ENCODE measurements at regions not wholly inside any gene's neighbourhood (a gene's known extent, or its start where the extent isn't known, plus 50 kb on each side); places are given as distances from the start of the nearest gene placed in this dataset.

DNA sequence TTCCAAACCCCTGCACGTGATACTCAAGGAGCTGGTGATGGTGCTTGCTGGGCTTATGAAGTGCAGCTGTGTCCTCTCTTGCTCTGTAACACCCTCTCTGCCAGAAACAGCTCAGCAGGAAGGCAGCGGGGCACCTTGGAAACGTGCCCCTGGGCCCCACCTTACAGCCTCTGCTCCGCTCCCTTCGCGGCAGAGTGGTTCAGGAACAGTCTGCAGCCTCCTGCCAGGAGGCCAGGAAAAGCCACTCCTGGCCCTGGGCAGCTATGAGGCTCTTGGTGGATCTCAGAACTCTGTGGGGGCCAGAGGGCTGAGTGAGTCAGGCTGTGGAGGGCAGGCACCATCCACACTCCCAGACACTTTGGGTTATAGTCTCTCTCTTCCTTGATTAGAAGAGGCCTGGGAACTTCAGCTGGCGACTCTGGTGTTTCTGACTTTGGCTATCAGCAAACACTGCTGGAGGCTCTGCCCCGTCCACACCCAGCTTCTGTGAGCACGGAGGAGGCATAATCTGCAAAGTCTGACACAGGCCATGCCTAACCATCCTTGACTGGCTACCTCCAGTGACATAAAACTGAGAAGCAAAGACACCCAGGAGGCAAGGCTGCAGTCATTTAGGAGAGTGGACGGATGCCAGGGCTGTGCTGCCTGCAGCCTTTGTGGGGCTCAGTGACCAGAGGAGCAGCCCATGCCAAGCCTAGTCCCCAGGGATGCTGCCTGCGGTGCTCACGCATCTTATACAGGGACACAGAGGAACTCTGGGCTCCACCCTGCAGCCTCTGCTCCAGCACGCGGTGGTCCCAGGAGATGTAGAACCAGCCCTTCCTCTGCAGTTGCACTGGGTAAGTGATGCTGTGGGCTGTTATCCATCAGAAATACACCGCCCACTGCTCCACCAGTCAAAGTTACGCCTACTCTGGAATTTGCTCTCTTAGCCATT is 65.3 kb downstream of the METRNL start:
- DNase-seq (ENCODE audit: low spot score in 2 of 2): no peak

DNA sequence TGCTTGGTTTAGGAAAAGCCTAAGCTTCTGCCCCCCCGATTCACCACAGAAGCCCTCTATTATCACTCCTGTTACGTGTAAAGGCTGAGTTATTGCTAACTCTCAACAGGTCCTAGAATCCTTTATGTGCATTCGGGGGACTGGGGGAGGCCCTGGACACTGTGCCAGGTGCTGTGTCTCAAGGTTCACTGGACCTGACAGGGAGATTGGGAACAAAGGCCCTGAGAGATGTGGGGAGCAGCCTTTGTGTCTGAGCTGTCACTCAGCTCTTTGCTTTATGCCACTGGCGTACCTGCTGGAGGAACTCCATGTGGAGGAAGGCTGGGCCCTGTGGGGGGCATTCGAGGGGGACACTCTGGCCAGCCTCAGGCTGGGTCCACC is 65.9 kb downstream of the METRNL start:
- no peak for DNase-seq (ENCODE audit: low spot score in 2 of 2)
- FAIRE-seq: no peak

More for the DNA sequence above, 65.3 kb downstream of the METRNL start:
- FAIRE-seq: no peak

DNA sequence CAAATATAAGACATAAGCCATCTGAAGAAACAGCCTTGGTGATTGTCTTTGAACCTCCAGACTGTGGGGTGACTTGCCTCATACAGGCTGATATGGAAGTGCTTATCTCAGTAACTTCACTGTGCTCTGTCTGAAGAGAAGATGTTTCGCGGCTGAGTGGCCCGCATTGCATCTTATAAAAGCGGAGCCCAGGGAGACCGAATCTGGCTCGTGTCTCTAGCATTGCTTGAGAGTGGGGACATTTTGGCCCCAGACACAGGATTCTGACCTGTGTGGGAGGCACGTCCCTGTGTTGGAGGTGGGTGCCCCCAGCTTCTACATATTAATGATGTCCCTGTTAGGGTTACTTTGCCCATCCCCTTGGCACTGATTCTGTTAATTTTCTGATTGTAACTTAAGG is 66.4 kb downstream of the METRNL start:
- DNase-seq (ENCODE audit: low spot score in 2 of 2): no peak
- FAIRE-seq: no peak

DNA sequence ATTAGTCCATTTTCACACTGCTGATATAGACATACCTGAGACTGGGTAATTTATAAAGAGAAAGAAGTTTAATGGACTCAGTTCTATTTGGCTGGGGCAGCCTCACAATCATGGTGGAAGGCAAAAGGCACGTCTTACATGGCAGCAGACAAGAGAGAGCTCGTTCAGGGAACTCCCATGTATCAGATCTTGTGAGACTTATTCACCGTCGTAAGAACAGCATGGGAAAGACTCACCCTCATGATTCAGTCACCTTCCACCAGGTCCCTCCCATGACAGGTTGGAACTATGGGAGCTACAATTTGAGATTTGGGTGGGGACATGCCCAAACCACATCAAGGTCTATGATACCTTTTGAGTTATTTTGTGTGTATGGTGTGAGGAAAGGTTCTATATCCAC is 66.9 kb downstream of the METRNL start:
- FAIRE-seq (no peak), DNase-seq (ENCODE audit: low spot score in 2 of 2) (no peak)

DNA sequence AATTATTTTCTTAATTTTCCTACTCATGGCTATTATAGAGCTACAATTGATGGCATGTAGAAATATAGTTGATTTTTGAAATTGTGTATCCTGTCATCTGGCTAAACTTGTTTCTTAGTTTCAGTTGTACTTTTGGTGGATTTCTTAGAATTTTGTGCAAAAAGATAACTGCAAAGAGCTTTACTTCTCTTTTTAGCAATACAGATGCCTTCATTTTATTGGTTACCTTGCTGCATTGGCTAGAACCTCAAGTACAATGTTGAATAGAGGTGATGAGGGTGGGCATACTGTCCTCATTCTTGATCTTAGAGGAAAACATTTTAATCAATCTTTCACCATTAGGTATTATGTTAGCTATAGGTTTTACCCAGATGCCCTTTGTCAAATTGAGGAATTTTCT is 67.9 kb downstream of the METRNL start:
- FAIRE-seq (no peak), DNase-seq (ENCODE audit: low spot score in 2 of 2) (no peak)

DNA sequence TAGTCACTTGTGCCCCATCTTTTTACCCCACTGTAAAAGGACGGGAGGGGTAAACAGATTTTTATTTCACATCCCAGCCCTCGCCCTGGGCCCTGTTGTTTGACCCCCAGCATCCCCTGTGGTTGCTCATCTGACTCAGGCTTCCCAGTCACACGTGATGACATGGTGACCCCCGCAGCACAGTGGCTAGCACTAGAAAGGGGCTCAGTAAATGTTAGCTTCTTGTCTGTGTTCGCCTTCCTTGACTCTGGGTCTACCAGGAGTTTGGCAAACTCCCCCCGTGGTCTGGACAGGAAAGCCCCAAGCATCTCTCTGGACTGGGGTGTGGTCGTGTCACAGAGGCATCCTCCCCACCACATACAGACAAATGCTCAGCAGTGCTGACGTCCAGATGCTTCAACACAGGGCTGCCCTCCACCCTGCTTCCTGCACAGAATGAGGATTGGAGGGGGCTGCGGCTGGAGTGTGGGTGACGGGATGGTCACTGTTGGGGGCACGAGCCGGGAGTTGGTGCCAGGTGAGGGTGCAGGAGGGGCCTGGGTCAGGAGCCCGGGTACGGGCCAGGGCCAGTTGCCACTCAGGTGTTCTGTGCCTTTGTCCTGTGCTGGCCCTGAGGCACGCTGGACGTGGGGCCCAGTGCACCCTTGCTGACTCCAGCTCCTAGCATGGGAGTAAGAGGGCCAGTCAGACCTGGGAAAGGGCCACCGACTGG is 69.1 kb downstream of the METRNL start:
- FAIRE-seq (no peak), DNase-seq (ENCODE audit: low spot score in 2 of 2) (no peak)

DNA sequence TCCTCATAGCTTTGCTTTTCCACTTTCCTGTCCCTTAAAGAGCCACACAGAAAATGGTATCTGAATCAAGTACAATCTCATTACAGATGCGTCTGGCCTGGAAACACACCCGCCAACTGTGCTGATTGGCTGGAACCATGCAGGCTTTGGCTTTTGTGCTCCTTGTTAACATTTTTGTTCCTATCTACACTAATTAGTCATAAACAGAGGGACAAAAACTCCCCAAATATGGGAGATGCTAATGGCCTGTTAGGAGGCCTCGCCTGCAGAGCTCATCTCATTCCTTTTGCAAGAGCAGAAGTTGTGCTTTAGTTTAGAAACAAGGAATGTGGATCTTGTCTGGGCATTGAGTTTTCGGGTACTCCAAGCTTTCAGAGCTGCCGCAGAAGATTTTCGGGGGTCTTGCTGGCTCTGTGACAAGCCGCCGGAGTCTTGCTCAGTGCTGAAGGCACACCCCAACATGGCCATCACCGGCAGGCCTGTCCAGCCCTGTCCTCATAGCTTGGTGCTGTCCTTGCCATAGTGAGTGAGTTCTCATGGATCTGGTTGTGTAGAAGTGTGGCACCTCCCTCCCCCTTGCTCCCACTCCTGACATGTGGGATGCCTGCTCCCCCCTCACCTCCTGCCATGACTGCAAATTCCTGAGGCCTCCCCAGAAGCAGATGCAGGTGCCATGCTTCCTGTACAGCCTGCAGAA is 69.8 kb downstream of the METRNL start:
- FAIRE-seq (no peak), DNase-seq (ENCODE audit: low spot score in 2 of 2) (no peak)

DNA sequence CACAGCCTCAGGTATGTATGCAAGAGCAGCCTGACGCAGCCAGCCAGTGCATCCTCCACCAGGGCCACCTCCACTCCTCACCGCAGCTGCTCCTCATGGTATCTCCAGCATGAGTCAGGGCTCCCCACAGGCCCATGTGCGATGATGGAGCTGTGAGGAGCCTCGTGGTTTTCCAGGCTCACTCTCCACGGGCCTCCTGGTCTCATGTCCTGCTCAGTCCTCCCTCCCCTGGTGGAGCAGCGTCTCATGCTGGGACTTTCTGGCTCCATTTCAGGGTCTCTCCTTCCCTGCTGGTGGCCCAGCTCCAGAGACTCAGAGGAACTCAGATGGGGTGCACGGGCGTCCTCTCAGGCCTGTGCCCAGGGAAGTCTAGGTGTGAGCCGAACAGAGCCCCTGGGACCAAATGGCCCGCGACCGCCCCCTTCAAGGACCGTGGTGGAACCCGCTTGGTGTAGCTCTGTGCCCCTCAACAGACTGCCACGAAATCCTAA is 70.4 kb downstream of the METRNL start:
- no peak for DNase-seq (ENCODE audit: low spot score in 2 of 2)
- no peak for FAIRE-seq

DNA sequence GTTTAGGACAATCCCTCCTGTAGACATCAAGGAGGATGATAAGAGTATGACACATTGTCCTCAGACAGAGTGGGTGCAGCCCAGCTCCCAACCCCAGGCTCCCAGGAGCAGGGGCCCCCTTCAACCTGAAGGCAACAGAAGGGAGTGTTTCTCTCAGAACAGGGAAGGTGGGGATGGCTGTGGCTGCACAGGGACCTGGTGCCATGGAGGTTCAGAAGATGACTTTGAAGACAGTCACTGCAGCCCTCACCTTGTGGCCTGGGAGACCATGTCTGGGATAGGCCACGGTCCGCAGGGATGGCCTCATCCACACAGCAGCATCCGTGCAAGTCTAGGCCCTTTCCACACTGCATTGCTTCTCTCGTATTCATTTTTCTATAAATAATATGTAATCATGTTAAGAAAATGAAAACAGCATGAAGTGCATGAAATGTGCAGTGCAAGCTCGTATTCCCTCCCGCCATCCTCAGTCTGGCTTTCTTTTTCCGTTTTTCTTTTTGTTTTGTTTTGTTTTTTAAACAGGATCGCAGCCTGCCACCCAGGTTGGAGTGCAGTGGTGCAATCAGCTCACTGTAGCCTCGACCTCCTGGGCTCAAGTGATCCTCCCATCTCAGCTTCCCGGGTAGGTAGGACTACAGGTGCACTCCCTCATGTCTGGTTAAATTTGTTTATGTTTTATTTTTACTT is 71.1 kb downstream of the METRNL start:
- no peak for DNase-seq (ENCODE audit: low spot score in 2 of 2)
- FAIRE-seq: no peak

DNA sequence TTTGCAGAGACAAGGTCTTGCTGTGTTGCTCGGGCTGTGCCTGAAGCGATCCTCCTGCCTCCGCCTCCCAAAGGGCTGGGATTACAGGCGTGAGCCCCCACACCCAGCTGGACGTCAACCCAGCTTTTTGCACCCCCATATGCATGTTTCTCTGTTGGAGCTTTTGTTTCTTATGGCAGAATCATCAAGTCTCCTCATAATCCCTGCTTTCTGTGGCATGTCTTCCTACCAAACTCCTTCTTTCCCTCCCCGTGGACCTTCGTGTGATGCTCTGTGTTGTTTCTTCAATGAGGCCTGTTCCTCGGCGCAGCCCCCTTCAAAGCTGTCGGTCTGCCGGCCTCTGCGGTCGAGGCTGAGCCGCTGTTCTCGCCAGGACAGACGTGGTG is 71.6 kb downstream of the METRNL start:
- no peak for DNase-seq (ENCODE audit: low spot score in 2 of 2)
- FAIRE-seq: no peak

DNA sequence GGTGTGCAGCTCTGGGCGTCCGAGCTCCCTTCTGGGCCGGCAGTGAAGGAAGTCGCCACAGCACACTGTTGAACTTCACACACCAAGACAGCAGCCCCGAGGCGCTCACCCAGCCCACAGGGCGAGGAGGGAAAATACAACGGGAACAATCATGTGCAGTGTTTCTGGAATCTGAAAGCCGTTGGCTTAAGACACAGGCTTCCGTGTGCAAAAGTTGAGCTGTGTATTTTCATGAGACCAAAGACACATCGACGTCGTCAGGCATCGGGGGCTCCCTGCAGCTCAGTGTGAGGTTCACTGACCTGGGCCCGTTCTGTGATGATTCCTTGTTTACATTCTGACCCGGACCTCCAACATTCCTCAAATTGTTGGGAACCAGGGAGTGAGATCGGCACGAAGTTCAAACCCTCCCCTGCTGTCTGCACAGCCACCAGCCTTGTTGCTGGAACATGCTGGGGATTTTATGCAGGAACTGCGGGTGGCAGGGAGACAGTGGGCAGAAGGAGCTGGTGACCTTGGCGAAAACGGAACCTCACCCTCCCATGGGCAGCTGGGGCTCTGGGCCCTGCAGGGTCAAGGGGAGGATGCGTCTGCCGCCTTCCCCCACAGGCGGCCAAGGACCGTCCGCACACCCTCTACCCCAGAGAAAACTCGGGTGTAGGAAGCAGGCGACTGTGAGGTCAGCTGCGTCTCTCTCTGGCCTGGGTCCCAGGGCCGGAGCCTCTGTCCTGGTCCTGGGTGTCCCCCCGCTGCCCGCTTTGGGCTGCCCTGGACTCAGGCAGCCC is 72.2 kb downstream of the METRNL start:
- no peak for FAIRE-seq
- no peak for DNase-seq (ENCODE audit: low spot score in 2 of 2)

DNA sequence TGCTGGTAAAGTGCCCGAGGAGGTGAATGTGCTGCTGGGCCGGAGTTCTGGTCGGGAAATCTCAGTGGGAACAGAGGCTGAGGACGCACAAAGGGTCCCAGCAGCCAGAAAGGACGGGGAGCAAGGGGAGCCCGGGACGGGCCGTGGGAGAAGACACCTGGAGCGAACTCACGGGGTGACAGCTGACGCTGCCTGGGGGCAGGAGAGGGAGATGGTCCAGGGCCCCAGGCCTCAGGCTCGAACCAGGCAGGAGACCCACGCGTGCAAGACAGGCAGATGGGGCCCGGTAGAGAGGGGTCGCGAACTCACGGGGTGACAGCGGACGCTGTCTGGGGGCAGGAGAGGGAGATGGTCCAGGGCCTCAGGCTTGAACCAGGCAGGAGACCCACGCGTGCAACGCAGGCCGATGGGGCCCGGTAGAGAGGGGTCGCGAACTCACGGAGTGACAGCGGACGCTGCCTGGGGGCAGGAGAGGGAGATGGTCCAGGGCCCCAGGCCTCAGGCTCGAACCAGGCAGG is 72.9 kb downstream of the METRNL start:
- FAIRE-seq (no peak), DNase-seq (ENCODE audit: low spot score in 2 of 2) (no peak)

DNA sequence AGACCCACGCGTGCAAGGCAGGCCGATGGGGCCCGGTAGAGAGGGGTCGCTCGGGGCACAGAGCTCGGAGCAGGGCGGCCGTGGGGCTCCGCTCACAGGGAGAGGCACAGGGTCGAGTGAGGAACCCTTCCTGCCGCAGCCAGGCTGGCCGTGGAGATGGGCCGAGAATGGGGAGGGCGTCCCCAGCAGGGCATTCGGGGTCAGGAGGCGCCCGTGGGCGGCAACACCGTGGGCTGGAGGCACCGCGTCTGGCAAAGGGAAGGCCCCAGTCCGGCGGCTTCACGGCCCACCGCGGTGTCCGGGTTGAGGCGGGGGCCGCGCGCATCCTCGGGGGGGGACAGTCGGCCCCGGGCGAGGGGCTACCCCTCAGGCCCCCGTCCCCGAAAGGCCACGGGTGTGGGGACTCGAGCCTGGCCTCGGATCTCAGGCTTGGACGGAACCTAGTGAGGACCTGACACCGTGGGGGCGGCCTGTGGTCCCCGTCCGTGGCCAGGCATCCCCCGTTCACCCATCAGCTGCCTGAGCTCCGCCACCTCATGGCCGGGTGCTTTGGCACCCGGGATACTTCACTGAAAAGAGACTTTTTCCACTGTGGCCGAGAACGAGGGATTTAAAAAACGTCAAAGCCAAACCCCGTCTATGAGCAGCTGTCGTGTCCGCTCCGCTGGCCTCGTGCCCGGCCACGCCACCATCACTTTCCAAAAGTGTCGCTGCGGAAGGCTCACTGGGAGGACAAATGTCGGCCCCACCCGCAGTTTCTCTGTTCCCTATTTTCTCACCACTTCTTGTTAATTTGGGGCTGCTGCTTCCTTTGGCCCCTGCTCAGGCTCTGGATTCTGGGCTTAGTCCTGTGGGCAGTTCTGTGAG is 73.6 kb downstream of the METRNL start:
- DNase-seq (ENCODE audit: low spot score in 2 of 2) (no peak), FAIRE-seq (no peak)

DNA sequence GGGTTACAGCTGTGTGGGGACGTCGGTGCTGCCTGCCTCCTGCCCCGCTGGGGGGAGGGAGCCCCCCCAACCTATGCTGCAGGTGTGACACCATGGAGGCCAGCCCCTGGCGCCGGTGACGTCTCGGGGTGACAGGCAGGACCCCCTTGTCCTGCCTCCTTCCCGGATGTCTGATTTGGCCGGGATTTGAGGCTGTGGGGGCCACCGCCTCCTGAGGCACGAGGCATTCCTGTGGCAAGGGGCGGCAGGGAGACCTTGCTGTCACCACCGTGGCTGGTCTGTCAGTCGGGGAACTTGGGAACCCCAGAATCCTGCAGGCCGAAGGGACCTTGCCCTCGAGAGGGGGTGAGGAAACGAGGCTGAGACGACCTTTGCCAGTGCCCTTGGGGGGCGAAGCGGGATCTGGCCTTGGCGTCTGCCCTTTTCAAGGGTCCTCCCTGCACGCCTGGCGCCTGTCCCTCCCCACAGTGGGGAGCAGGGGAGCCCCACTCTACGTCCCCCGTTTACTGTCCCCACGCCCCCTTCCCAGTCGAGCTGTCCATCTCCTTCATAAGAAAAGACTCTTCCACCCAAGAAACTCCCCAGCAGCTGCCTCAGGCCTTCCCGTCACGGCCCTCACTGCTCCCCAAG is 74.4 kb downstream of the METRNL start:
- no peak for DNase-seq (ENCODE audit: low spot score in 2 of 2)
- no peak for FAIRE-seq

DNA sequence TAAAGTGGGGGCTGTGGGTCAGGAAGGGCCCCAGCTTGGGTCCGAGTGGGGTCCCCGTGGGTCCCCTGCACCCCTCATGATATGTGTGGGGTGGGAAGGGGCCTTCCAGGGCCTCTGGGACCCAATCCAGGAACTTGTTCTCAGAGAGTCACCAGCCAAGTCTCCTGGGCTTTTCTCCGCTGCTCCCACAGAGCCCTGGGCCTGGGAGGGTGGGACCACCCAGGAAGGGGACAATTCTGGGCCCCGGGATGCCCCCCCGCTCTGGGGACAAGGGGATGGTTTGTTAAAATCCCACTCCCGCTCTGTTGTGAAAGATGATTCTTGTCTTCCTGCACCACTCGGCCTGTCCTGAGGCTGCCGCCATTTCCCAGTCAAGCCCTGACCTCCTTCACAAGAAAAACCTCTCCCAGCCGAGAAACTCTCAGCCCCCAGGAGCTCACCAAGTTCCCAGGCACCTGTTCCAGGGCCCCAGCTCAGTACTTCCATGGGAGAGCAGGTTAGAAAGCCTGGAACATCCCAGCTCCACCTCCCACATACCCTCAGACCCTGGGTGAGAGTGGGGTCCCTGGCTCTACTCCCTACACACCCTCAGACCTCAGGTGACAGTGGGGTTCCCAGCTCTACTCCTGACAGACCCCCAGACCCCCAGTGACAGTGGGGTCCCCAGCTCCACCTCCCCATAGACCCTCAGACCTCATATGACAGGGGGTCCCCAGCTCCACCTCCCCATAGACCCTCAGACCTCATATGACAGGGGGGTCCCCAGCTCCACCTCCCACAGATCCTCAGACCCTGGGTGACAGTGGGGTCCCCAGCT is 75.1 kb downstream of the METRNL start:
- DNase-seq (ENCODE audit: low spot score in 2 of 2) (no peak), FAIRE-seq (no peak)

DNA sequence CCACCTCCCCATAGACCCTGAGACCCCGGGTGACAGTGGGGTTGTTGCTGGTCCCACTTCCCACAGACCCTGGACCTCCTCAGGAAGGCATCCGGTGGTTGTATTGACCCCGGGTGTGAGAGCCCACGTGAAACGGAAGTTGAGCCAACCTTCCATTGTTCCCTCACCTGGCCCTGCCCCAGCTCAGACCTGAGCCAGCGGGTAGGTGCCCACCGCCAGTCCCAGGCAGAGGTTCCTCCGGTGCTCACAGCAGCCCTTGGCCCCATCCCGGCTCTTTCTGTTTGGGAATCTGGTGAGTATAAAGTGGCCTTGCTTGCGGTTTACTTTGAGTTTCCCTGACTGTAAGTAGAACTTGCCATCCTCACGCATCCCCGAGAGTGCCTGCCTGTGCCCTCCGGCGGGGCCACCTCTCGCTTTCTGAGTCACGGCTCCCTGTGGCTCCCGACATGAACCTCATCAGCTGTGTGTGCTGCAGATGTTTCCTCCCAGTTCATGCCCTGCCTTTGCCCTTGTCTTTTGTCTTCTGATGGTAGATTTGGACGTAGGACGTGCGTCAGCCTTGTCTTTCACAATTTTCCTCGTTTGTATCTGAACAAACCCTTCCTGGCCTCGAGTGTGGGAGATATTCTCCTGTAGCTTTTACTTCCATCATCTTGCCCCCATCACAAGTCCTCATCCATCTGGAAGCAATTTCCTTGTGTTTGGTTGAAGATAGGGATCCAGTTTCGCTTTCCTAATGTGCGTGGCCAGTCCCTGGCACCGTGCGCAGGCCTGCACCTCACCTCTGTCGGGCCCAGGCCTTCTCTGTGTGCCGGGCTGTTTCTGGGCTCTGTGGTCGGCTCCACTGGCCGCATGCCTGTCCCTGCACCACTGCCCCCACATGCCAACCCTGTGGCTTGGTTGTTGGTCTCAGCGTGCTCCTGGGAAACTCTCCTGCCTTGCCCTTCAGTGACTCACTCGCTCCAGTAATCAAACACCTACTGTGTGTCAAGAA is 76.0 kb downstream of the METRNL start:
- DNase-seq (ENCODE audit: low spot score in 2 of 2) (no peak), FAIRE-seq (no peak)

Data from frontal cortex (tissue), 3 donors.